Fibroblast of the aortic adventitia (primary cell): ENCODE measurements at regions not wholly inside any gene's neighbourhood (a gene's known extent, or its start where the extent isn't known, plus 50 kb on each side); places are given as distances from the start of the nearest gene placed in this dataset.

Experiments
- DNase-seq: peaks from one replicate; pipeline ENCODE4 v3.0.0-alpha.2; 2010; ENCODE audit warnings: low read depth
- H3K4me3 ChIP-seq: 2 replicates; pipeline ENCODE4 v1.5.1; 2011; ENCODE audit warnings: low read depth, mild to moderate bottlenecking, control low read depth, low read length, moderate library complexity
- TF ChIP-seq, protein P1 (sequence below): IDR thresholded peaks from 2 replicates; pipeline ENCODE4 v1.5.1; 2011; ENCODE audit warnings: mild to moderate bottlenecking, low read length, control low read depth, inconsistent platforms; ENCODE audit not compliant: insufficient read depth

DNA sequence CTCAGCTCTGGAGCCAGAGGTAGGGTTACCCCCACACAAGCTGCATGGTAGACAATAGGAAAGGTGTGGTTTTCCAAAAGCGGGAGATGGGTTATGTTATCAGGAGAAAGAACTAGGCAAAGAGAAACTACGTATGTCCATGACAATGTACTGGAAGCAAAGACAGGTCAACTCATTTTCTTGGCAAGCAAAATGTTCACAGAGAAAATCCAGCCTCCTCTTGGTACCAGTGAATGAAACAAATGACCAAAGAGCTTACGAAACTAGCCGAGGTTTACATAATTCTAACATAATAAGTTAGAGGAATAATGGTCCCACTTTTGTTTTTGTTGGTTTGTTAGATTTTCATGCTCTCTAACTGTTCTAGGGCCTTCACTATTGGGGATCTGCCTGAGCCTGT is 338.1 kb upstream of the TGFBR2 start:
- TF ChIP-seq, protein P1, sequence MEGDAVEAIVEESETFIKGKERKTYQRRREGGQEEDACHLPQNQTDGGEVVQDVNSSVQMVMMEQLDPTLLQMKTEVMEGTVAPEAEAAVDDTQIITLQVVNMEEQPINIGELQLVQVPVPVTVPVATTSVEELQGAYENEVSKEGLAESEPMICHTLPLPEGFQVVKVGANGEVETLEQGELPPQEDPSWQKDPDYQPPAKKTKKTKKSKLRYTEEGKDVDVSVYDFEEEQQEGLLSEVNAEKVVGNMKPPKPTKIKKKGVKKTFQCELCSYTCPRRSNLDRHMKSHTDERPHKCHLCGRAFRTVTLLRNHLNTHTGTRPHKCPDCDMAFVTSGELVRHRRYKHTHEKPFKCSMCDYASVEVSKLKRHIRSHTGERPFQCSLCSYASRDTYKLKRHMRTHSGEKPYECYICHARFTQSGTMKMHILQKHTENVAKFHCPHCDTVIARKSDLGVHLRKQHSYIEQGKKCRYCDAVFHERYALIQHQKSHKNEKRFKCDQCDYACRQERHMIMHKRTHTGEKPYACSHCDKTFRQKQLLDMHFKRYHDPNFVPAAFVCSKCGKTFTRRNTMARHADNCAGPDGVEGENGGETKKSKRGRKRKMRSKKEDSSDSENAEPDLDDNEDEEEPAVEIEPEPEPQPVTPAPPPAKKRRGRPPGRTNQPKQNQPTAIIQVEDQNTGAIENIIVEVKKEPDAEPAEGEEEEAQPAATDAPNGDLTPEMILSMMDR: no peak
- H3K4me3 ChIP-seq: no peak overlapping the region
- DNase-seq: peak; percentile 72

GRCh38 chr3:30269751-30270445 is 336.5 kb upstream of the TGFBR2 start:
- DNase-seq: no peak
- TF ChIP-seq, protein P1: no peak
- no peak overlapping the region for H3K4me3 ChIP-seq

GRCh38 chr3:30271781-30272180 is 334.6 kb upstream of the TGFBR2 start:
- no peak overlapping the region for H3K4me3 ChIP-seq
- TF ChIP-seq, protein P1: no peak
- no peak for DNase-seq

DNA sequence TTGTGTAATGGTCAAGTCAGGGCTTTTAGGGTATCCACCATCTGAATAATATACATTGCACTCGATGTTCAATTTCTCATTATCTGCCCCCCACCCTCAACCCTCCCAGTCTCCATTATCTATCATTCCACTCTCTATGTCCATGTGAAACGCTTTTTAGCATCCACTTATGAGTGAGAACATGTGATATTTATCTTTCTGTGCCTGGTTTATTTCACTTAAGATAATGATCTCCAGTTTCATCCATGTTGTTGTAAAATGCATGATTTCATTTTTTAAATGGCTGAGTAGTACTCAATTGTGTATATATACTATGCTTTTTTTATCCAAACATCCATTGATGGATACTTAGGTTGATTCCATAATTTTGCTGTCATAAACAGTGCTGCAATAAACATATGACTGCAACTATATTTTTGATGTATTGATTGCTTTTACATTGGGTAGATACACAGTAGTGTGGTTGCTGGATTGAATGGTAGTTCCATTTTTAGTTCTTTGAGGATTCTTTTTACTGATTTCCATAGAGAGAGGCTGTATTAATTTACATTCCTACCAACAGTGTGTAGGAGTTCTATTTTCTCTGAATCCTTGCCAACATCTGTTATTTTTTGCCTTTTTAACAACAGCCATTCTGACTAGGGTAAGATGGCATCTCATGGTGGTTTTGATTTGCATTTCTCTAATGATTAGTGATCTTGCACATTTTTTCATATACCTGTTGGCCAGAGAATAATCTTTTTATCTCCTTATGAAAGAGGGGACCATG is 332.9 kb upstream of the TGFBR2 start:
- TF ChIP-seq, protein P1: no peak
- no peak for DNase-seq
- no peak overlapping the region for H3K4me3 ChIP-seq

DNA sequence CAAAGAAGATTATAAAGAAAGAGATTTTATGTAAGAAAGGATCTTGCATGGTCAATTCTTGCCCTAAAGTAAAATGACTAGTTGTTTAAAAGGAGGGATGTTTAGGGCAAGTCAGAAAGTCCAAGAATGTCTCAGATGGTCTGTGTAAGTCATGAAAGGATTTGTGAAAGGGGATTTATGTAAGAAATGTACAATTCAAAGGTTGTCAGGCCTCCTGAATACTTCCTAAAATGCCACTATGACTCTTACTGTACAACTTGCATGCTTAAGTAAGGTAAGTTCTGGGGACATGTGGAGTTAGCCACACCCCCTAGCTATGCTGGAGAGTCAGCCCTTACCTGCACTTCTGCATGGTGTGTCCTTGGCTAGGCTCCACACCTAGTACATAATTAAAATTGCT is 328.9 kb upstream of the TGFBR2 start:
- DNase-seq: no peak
- TF ChIP-seq, protein P1: no peak
- no peak overlapping the region for H3K4me3 ChIP-seq

DNA sequence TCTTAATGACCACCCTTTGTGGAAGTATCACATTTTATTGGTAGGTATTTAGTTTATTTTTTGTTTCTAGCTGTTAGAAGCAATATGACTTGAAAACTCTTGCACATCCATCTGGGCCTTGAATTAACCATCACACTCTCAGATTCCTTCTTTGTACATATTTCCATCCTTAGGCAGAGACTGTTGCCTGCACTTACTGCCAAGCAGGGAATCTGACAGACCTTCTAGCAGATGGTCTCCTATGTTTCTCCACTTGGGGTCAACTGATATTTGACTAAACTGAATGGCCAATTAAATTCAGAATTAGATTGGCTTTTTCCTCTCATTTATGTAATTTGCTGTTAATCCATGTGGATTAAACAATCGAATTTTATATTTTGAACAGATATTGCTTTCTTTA is 324.9 kb upstream of the TGFBR2 start:
- TF ChIP-seq, protein P1: no peak
- no peak overlapping the region for H3K4me3 ChIP-seq
- no peak for DNase-seq
